Upper lobe of left lung (tissue), 6 donors: ENCODE measurements at regions not wholly inside any gene's neighbourhood (a gene's known extent, or its start where the extent isn't known, plus 50 kb on each side); places are given as distances from the start of the nearest gene placed in this dataset.

Experiments
- ATAC-seq, 2 donors: fragments of 200-7000 bp; cut with Tn5 transposase; one replicate each; pipeline ENCODE4 v1.9.1; 2022; ENCODE audit warnings: mild to moderate bottlenecking in 2 of 2, moderate library complexity in 2 of 2; ENCODE audit not compliant: low FRiP score in 2 of 2
- DNase-seq, 2 donors: peaks; one replicate each; pipeline ENCODE4 v3.0.0-alpha.2; 2019 to 2020
- H3K27ac ChIP-seq, 4 donors: fragments of 200-600 bp; sonication (generic); one replicate each; pipeline ENCODE4 v1.5.1; 2016 to 2019
- H3K27me3 ChIP-seq, 4 donors: fragments of 200-600 bp; sonication (generic); one replicate each; pipeline ENCODE4 v1.5.1; 2017 to 2019
- H3K36me3 ChIP-seq, 4 donors: fragments of 200-600 bp; sonication (generic); one replicate each; pipeline ENCODE4 v1.5.1; 2016 to 2019
- H3K4me1 ChIP-seq, 4 donors: fragments of 200-600 bp; sonication (generic); one replicate each; pipeline ENCODE4 v1.5.1; 2018 to 2019
- H3K4me3 ChIP-seq, 4 donors: fragments of 200-600 bp; sonication (generic); one replicate each; pipeline ENCODE4 v1.5.1; 2017 to 2019; ENCODE audit warnings: mild to moderate bottlenecking in 2 of 4, moderate library complexity in 1 of 4
- H3K9me3 ChIP-seq, 4 donors: fragments of 200-600 bp; sonication (generic); one replicate each; pipeline ENCODE4 v1.5.1; 2018 to 2019
- CTCF ChIP-seq, 6 experiments: fragments of 450-650 bp in 4 of 6; fragments of 200-600 bp in 2 of 6; sonication (generic) in 2 of 6; IDR thresholded peaks; one replicate each; pipeline ENCODE4 v1.5.1; 2016 to 2019; ENCODE audit warnings: antibody characterized with exemption in 6 of 6
- EP300 ChIP-seq, 4 donors: sonication (generic); formaldehyde crosslinking; IDR thresholded peaks; one replicate each; pipeline ENCODE4 v1.5.1; 2017; ENCODE audit warnings: antibody characterized with exemption in 4 of 4, control low read depth in 2 of 4
- POLR2A ChIP-seq, 4 donors: fragments of 450-650 bp; IDR thresholded peaks; one replicate each; pipeline ENCODE4 v1.5.1; 2016 to 2017; ENCODE audit warnings: antibody characterized with exemption in 4 of 4, mild to moderate bottlenecking in 2 of 4
- POLR2AphosphoS5 ChIP-seq, 2 donors: sonication (generic); formaldehyde crosslinking; IDR thresholded peaks; one replicate each; pipeline ENCODE4 v1.5.1; 2017; ENCODE audit warnings: antibody characterized with exemption in 2 of 2
- WGBS, 2 donors: methylation state at CpG; one replicate each; pipeline ENCODE4 v1.1.5; 2017 to 2018; 5-methylcytosine and 5-hydroxymethylcytosine counted together
- donor health status: DM: no; HTN: no; CAD: no; lungs with moderate emphysema.
- donor health status: DM: no; HTN: yes; CAD: no; lungs with severe emphysema.

GRCh38 chr15:70531576-70531975 lies 231.8 kb downstream of the UACA start:
- H3K4me3 ChIP-seq: no peak overlapping the region

DNA sequence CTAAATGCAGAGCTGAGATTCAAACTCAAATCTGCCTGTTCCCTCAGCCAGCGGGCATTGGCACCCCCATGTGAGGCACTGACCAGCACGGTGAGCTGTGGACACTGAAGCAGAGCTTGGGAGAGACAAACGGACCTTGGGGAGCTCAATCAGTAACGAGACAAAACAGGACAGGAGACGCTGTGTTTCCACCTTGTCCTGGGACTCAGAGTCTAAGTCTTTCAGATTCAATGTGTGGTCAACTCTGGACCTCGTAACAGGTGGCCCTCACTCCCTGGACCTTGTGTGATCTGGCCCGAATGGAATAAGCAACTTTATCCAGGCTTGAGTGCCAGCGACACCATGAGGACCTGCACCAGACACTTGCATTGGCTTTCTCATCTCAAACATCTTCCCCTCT lies 232.5 kb downstream of the UACA start:
- no peaks in the 10 kb centered on the region for H3K9me3 ChIP-seq
- H3K36me3 ChIP-seq: no peaks in the 10 kb centered on the region
- TF ChIP-seq POLR2A (IDR thresholded peaks at IDR 0.05): no peak
- TF ChIP-seq CTCF (IDR thresholded peaks at IDR 0.05): no peak
- no peak for TF ChIP-seq EP300 (IDR thresholded peaks at IDR 0.05)
- no peak for TF ChIP-seq POLR2AphosphoS5 (IDR thresholded peaks at IDR 0.05)
- no peak overlapping the region for H3K4me3 ChIP-seq
- 89 to 94% methylated on average over 8 of the region's 8 CpGs for WGBS, 2 donors
- H3K27ac ChIP-seq: no peak overlapping the region
- no peak for DNase-seq
- H3K4me1 ChIP-seq: peaks cover 3 to 20% (median 17%) of the 10 kb centered on the region in 4 donors
- ATAC-seq: no peak
- no peaks in the 10 kb centered on the region for H3K27me3 ChIP-seq

More at GRCh38 chr15:70531576-70531975, 231.8 kb downstream of the UACA start:
- H3K9me3 ChIP-seq: no peaks in the 10 kb centered on the region
- TF ChIP-seq POLR2A (IDR thresholded peaks at IDR 0.05) (no peak), EP300 (IDR thresholded peaks at IDR 0.05) (no peak), POLR2AphosphoS5 (IDR thresholded peaks at IDR 0.05) (no peak), CTCF (IDR thresholded peaks at IDR 0.05) (no peak)
- no peaks in the 10 kb centered on the region for H3K27me3 ChIP-seq
- DNase-seq: no peak
- no peaks in the 10 kb centered on the region for H3K36me3 ChIP-seq
- WGBS, 2 donors: 77 to 83% methylated on average over 2 of the region's 2 CpGs
- ATAC-seq: no peak
- H3K4me1 ChIP-seq: peaks cover 2 to 22% (median 18%) of the 10 kb centered on the region in 4 donors
- no peak overlapping the region for H3K27ac ChIP-seq

DNA sequence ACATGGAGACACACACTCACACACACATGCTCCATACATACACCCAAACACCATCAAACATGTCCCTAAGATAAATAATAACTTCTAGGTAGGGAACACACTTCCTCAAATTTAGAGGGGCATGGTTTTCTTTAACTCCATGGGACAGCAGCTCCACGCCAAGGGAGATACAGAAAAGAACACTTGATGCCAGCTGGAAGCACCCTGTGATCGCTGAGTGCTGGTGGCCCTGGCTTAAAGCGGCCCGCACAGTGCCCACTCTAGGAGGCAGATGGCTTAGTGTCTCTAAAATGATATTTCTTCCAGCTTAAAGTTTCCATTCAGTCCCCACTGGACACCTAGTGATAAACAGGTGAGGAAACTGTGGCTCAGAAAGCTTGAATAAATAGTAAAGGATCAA lies 232.9 kb downstream of the UACA start:
- no peak for ATAC-seq

GRCh38 chr15:70530017-70530499 lies 233.3 kb downstream of the UACA start:
- Histone ChIP-seq H3K36me3 (no peaks in the 10 kb centered on the region), H3K27me3 (peaks cover 0 to 3% (median 0%) of the 10 kb centered on the region in 4 donors), H3K27ac (no peak overlapping the region), H3K4me3 (no peak overlapping the region), H3K4me1 (peaks cover 3 to 15% (median 12%) of the 10 kb centered on the region in 4 donors), H3K9me3 (no peaks in the 10 kb centered on the region)
- 90 to 94% methylated on average over 4 to 5 of the region's 5 CpGs for WGBS, 2 donors
- DNase-seq (no peak), ATAC-seq (no peak)
- no peak for TF ChIP-seq CTCF (IDR thresholded peaks at IDR 0.05)
- no peak for TF ChIP-seq POLR2AphosphoS5 (IDR thresholded peaks at IDR 0.05)

More for the DNA sequence above, 232.9 kb downstream of the UACA start:
- WGBS, 2 donors: 92% methylated on average over 4 of the region's 4 CpGs
- TF ChIP-seq EP300 (IDR thresholded peaks at IDR 0.05) (no peak), CTCF (IDR thresholded peaks at IDR 0.05) (no peak), POLR2AphosphoS5 (IDR thresholded peaks at IDR 0.05) (no peak)
- Histone ChIP-seq H3K27ac (no peak overlapping the region), H3K4me3 (no peak overlapping the region), H3K9me3 (no peaks in the 10 kb centered on the region), H3K4me1 (peaks cover 3 to 16% (median 13%) of the 10 kb centered on the region in 4 donors), H3K36me3 (no peaks in the 10 kb centered on the region), H3K27me3 (peaks cover 0 to 3% (median 0%) of the 10 kb centered on the region in 4 donors)
- DNase-seq: no peak

DNA sequence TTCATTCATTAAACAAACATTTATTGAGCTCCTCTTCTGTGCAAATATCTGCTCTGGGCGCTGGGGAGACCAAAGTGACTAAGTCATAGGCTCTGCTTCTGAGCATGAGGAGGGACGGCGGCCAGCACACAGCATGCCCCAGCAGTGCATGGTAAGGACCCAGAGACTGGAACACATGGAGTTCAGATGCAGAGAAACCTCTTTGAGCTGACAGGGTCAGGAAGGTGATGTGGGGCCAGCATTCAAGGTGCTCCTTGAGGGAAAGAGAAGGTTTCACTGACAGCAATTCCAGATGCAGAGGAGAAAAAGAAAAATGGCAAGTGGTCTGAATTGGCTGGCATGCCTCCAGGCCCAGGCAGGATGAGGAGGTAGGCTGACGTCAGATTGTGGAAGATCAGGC lies 234.5 kb downstream of the UACA start:
- TF ChIP-seq CTCF (IDR thresholded peaks at IDR 0.05): no peak
- Histone ChIP-seq H3K27ac (no peak overlapping the region), H3K36me3 (no peaks in the 10 kb centered on the region), H3K27me3 (peaks cover 0 to 3% (median 0%) of the 10 kb centered on the region in 4 donors), H3K4me1 (peaks cover 3 to 15% (median 12%) of the 10 kb centered on the region in 4 donors), H3K4me3 (no peak overlapping the region), H3K9me3 (no peaks in the 10 kb centered on the region)
- ATAC-seq (no peak), DNase-seq (no peak)
- 84 to 85% methylated on average over 4 of the region's 4 CpGs for WGBS, 2 donors
